Activated CD4-positive, CD25-positive, alpha-beta regulatory T cell (primary cell): ENCODE measurements at regions not wholly inside any gene's neighbourhood (a gene's known extent, or its start where the extent isn't known, plus 50 kb on each side); places are given as distances from the start of the nearest gene placed in this dataset.
"Not testable (repeated sequence)": the region's sequence is repeated elsewhere in the genome, so short reads cannot be mapped to it uniquely, and the experiment has no call there.

ENCODE experiments used
- DNase-seq, 4 experiments: peaks; one replicate each; lab custom pipeline; 2025; lab: John Stamatoyannopoulos, UW

DNA sequence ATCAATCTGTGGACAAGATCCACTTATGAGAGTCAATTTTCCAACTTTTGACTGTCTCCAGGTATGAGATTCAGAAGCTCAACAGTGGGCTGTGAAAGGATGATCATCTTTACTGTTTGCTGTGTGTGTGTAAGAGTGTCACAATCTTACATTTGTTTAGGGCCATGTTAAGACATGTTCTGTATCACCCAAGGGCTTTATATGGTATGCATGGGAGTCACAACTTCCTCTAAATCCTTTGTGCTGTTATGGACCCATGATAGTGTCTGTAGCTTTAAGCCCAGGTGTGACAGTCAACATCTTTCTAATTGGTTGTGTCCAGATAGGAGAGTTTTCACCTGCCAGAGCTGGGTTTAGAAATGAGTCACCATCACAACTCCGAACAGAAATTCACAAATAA lies 70.2 kb downstream of the ZNF726 start:
- DNase-seq: not testable (repeated sequence)

GRCh38 chr19:23986623-23987022 lies 71.9 kb downstream of the ZNF726 start:
- DNase-seq: no peak

- no peak for DNase-seq
Measured at GRCh38 chr19:23991170-23991569, 76.5 kb downstream of the ZNF726 start.

- no peak for DNase-seq
Measured at GRCh38 chr19:23992348-23992747, 77.7 kb downstream of the ZNF726 start.

DNA sequence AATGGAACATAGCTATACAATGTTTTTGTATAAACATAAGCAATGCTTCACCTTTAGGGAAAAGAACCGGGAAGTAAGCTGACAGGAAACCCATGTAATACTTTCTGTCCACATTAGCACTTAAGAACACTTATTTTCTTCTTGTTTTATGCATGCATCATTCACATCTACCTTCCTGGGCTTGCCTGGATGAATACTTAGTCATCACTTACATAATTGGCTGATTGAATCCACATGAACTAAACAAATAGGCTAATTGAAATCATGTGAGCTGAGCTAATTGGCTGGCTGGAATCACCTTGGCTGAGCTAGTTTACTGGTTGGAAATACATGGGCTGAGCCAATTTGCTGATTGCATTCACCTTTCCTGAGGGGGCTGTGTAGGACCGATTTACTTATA lies 78.8 kb downstream of the ZNF726 start:
- no peak for DNase-seq

- DNase-seq: no peak
Measured at GRCh38 chr19:23996549-23996948, 81.9 kb downstream of the ZNF726 start.

DNA sequence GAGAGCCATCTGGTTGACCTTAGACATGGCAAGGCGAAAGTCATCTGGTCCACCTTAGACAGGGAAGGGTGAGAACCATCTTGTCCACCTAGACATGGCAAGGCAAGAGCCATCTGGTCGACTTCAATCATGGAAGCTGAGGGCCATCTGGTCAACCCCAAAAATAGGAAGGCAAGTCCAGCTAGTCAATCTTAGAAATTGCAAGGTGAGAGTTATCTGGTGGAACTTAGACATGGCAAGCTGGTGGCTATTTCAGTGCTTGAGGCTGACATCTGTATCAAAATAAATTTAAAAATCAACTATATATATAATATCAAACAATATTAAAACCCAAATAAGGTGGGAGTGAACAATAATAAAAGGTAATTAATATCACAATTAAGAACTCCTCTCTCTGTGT lies 83.9 kb downstream of the ZNF726 start:
- no peak for DNase-seq

DNA sequence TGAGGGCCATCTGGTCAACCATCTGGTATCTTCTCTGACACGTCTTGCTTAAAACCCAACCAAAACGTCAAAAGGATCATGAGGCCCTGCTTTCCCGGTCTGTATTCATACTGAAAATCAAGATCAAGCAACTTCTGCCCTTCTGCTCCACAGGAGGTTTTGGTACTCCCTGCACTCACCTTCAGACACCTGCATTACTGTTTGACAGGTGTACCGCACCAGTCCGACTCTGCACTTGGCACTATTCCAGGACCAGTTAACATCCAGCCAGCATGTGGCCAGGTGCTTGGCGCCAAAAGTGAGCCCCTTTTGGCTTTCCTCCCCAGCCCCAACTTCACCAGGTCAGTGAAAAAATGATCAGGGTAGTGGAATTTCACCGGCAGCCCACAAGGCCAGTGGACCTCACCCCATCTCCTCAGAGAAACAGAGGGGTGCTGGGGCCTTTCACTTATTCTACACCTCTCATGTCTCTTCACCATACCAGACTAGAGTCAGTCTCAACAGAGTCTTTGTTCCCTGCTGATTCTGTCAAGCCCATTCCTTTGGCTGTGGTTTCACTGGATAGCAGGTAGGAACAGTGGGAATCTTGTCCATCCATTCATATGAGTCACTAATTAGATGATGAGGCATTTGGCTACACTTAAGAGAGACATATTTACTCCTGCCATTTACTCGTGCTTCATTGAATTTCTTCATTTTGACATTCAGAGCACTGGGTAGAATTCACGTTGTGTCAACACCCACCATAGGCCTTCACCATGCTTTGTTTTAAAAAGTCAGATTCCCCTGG lies 85.3 kb downstream of the ZNF726 start:
- no peak for DNase-seq

GRCh38 chr19:24000656-24001055 lies 86.0 kb downstream of the ZNF726 start:
- DNase-seq: no peak

GRCh38 chr19:24002256-24002945 lies 84.6 kb upstream of the ZNF254 start:
- DNase-seq: no peak

GRCh38 chr19:24003537-24003936 lies 83.5 kb upstream of the ZNF254 start:
- no peak for DNase-seq

DNA sequence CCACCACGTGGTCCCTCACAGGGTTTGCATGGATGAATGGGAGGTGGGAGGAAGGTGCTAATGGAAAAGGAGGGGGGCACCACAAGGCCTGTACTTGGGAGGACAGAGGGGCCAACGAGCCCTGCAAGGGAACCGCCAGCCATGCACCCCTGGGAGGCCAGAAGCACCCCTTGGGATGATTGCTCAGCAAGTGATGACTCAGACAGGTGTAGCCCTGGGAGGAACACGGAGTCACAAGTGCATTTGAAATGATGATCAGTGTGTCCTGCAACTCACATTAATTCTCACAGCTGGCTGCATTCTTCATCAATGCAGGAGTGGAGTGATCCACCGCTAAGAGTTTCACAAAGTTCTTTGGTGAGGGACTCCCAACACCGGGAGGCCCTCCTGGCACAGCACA lies 82.8 kb upstream of the ZNF254 start:
- DNase-seq: no peak

GRCh38 chr19:24029941-24030636 lies 56.9 kb upstream of the ZNF254 start:
- DNase-seq: no peak

- DNase-seq: no peak
Measured at GRCh38 chr19:24032651-24033050, 54.3 kb upstream of the ZNF254 start.

GRCh38 chr19:24033301-24033962 lies 53.6 kb upstream of the ZNF254 start:
- DNase-seq: peak; percentile 69 to 75 (median 72)

DNA sequence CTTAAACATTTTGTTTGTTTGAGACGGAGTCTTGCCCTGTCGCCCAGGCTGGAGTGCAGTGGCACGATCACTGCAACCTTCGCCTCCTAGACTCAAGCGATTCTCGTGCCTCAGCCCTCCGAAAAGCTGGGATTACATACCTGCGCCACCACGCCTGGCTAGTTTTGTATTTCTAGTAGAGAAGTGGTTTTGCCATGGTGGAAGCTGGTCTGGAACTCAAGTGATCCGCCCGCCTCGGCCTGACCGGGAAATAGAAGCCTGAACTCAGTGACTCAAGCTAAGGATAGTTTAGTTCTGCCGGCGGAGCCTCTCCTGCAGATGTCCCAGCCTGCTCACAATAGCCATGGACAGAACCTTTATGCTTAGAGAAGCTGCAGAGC lies 53.0 kb upstream of the ZNF254 start:
- DNase-seq: no peak

GRCh38 chr19:24035261-24035880 lies 51.6 kb upstream of the ZNF254 start:
- not testable (repeated sequence) for DNase-seq
